HCT116 (cell line): ENCODE measurements at regions not wholly inside any gene's neighbourhood (a gene's known extent, or its start where the extent isn't known, plus 50 kb on each side); places are given as distances from the start of the nearest gene placed in this dataset.

ENCODE experiments used
- EZH2phosphoT487 ChIP-seq: fragments of 200-600 bp; IDR thresholded peaks from 2 replicates; pipeline ENCODE4 v1.6.1; 2018; ENCODE audit warnings: antibody characterized with exemption, borderline replicate concordance
- JUND ChIP-seq: IDR thresholded peaks from 2 replicates; pipeline ENCODE4 v1.6.1; 2012
- POLR2AphosphoS5 ChIP-seq: IDR thresholded peaks from 2 replicates; pipeline ENCODE4 v1.6.1; 2011; ENCODE audit warnings: mild to moderate bottlenecking, low read depth, low read length, moderate library complexity
- RAD21 ChIP-seq: IDR thresholded peaks from 2 replicates; pipeline ENCODE4 v1.6.1; 2012; ENCODE audit warnings: low read depth, mild to moderate bottlenecking
- SP1 ChIP-seq: IDR thresholded peaks from 2 replicates; pipeline ENCODE4 v1.6.1; 2012; ENCODE audit warnings: low read depth
- TCF7L2 ChIP-seq: IDR thresholded peaks from 2 replicates; pipeline ENCODE4 v1.7.0; 2011; ENCODE audit warnings: borderline replicate concordance, inconsistent platforms; ENCODE audit not compliant: insufficient read depth, insufficient read length; ENCODE audit errors: extremely low read depth
- TF ChIP-seq, protein P1 (sequence below): IDR thresholded peaks from 2 replicates; pipeline ENCODE4 v1.6.1; 2012
- TF ChIP-seq, protein P2 (sequence below): IDR thresholded peaks from 2 replicates; pipeline ENCODE4 v1.6.1; 2012; ENCODE audit warnings: low read depth

DNA sequence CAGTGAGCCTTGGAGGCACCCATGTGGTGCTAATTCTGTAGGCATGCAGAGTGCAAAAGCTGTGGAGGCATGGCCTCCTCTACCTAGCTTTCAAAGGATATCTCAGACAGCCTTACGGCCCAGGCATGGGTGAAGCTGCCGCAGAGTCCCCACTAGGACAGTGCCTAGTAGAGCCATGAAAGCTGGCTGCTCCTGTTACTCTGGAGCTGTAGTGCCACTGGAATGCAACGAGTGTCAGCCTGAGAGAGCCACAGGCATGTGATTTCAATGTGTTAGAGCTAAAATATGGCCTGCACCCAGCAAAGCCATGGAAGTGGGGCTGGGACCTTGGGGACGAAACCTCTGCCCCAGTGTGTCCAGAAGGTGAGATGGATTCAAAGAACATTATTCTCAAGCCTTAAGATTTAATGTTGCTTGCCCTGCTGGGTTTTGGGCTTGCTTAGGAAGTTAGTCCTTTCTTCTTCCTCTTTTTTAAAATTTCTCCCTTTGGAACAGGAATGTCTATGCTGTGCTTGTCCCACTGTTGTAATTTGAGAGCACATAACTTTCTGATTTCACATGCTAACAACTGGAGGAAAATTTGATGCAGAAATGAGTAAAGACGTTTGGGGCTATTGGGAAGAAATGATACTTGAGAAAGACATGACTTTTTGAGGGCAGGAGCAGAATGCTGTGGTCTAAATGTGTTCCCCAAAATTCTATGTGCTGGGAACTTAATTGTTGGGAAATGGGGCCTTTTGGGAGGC is 298.4 kb downstream of the PSAT1 start:
- TF ChIP-seq JUND (no peak), EZH2phosphoT487 (no peak), POLR2AphosphoS5 (no peak), RAD21 (no peak), TCF7L2 (no peak), SP1 (no peak)
- TF ChIP-seq, protein P1, sequence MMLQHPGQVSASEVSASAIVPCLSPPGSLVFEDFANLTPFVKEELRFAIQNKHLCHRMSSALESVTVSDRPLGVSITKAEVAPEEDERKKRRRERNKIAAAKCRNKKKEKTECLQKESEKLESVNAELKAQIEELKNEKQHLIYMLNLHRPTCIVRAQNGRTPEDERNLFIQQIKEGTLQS: no peak
- TF ChIP-seq, protein P2, sequence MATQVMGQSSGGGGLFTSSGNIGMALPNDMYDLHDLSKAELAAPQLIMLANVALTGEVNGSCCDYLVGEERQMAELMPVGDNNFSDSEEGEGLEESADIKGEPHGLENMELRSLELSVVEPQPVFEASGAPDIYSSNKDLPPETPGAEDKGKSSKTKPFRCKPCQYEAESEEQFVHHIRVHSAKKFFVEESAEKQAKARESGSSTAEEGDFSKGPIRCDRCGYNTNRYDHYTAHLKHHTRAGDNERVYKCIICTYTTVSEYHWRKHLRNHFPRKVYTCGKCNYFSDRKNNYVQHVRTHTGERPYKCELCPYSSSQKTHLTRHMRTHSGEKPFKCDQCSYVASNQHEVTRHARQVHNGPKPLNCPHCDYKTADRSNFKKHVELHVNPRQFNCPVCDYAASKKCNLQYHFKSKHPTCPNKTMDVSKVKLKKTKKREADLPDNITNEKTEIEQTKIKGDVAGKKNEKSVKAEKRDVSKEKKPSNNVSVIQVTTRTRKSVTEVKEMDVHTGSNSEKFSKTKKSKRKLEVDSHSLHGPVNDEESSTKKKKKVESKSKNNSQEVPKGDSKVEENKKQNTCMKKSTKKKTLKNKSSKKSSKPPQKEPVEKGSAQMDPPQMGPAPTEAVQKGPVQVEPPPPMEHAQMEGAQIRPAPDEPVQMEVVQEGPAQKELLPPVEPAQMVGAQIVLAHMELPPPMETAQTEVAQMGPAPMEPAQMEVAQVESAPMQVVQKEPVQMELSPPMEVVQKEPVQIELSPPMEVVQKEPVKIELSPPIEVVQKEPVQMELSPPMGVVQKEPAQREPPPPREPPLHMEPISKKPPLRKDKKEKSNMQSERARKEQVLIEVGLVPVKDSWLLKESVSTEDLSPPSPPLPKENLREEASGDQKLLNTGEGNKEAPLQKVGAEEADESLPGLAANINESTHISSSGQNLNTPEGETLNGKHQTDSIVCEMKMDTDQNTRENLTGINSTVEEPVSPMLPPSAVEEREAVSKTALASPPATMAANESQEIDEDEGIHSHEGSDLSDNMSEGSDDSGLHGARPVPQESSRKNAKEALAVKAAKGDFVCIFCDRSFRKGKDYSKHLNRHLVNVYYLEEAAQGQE: no peak
